Lung microvascular endothelial cell (primary cell): ENCODE measurements at regions not wholly inside any gene's neighbourhood (a gene's known extent, or its start where the extent isn't known, plus 50 kb on each side); places are given as distances from the start of the nearest gene placed in this dataset.
"Not testable (repeated sequence)": the region's sequence is repeated elsewhere in the genome, so short reads cannot be mapped to it uniquely, and the experiment has no call there.

Source experiments
- DNase-seq, 2 donors: peaks; one replicate each; pipeline versions ENCODE4 v3.0.0 to v3.0.0-alpha.2; 2010; ENCODE audit warnings: low read depth in 2 of 2

GRCh38 chr10:3661271-3661670 is 123.7 kb downstream of the KLF6 start:
- DNase-seq = no peak

GRCh38 chr10:3660753-3661152 is 124.3 kb downstream of the KLF6 start:
- DNase-seq = no peak

- no peak for DNase-seq
These were observed 125.6 kb downstream of the KLF6 start for GRCh38 chr10:3659203-3659917.

GRCh38 chr10:3658766-3659165 is 126.2 kb downstream of the KLF6 start:
- no peak for DNase-seq

- DNase-seq = no peak
These were observed 128.8 kb downstream of the KLF6 start for GRCh38 chr10:3656214-3656613.

GRCh38 chr10:3655528-3655927 is 129.5 kb downstream of the KLF6 start:
- no peak for DNase-seq

- no peak for DNase-seq
These were observed 130.0 kb downstream of the KLF6 start for GRCh38 chr10:3654980-3655379.

GRCh38 chr10:3654496-3654895 is 130.5 kb downstream of the KLF6 start:
- DNase-seq = peak; percentile 6 to 22

- not testable (repeated sequence) for DNase-seq
These were observed 131.7 kb downstream of the KLF6 start for GRCh38 chr10:3653303-3653702.

- DNase-seq = peak; percentile 18 to 57
These were observed 132.1 kb downstream of the KLF6 start for GRCh38 chr10:3652886-3653285.

- DNase-seq = no peak
These were observed 132.9 kb downstream of the KLF6 start for GRCh38 chr10:3651969-3652653.

- DNase-seq = no peak
These were observed 136.4 kb downstream of the KLF6 start for GRCh38 chr10:3648576-3648975.

GRCh38 chr10:3648170-3648569 is 136.8 kb downstream of the KLF6 start:
- no peak for DNase-seq

GRCh38 chr10:3647074-3647473 is 137.9 kb downstream of the KLF6 start:
- peak in 1 of 2 donors; percentile 58 for DNase-seq

GRCh38 chr10:3645406-3645805 is 139.6 kb downstream of the KLF6 start:
- DNase-seq = no peak

GRCh38 chr10:3640816-3641215 is 144.2 kb downstream of the KLF6 start:
- DNase-seq = no peak

- no peak for DNase-seq
These were observed 145.5 kb downstream of the KLF6 start for GRCh38 chr10:3639546-3639945.

- no peak for DNase-seq
These were observed 148.4 kb downstream of the KLF6 start for GRCh38 chr10:3636356-3637181.

GRCh38 chr10:3635697-3636096 is 149.3 kb downstream of the KLF6 start:
- DNase-seq = peak in 1 of 2 donors; percentile 43

GRCh38 chr10:3635211-3635671 is 149.8 kb downstream of the KLF6 start:
- no peak for DNase-seq

- not testable (repeated sequence) for DNase-seq
These were observed 150.4 kb downstream of the KLF6 start for GRCh38 chr10:3634646-3635045.

GRCh38 chr10:3631701-3632330 is 153.2 kb downstream of the KLF6 start:
- DNase-seq = no peak
